ENCODE measurements at regions not wholly inside any gene's neighbourhood (a gene's known extent, or its start where the extent isn't known, plus 50 kb on each side); places are given as distances from the start of the nearest gene placed in this dataset.

DNA sequence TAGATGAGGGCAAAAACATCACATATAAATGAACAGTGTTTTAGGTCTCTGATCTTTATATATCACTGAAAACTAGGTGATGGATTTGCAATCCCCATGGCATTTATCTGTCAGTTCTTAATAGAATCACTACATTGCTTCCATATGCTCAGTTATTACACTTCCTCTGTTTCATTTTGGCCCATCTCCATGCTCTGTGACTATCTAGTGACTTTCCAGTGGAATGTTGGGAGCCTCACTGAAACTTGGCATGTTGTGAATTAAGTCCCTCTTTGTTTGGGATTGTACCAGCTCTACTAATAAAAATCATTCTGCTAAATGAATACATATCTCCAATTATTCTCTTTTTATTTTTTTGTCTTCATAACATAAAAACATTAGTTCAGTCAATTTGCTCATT lies 226.1 kb upstream of the CEP162 start:
- dilution Hi-C loops (cut with MboI; ENCODE audit: extremely low pct_ligation_motif_present, low sequenced_read_pairs), result no loop called here
- FAIRE-seq, result no peak

More for the DNA sequence above, 226.1 kb upstream of the CEP162 start:
- Histone ChIP-seq H3K9ac (replicated peaks; ENCODE audit: extremely low read depth, insufficient read depth, low read length) (no peak overlapping the region), H4K20me1 (replicated peaks; ENCODE audit: control insufficient read depth, extremely low read depth, insufficient read depth, low read length) (no peaks in the 10 kb centered on the region), H3K27me3 (ENCODE audit: control insufficient read depth in 2 of 2, insufficient read depth in 2 of 2, low read length in 2 of 2) (no peaks in the 10 kb centered on the region), H3K79me2 (ENCODE audit: control insufficient read depth, insufficient read depth, low read length) (no peaks in the 10 kb centered on the region), H3K9me3 (replicated peaks; ENCODE audit: control insufficient read depth, insufficient read depth, low read length) (no peaks in the 10 kb centered on the region), H2AFZ (ENCODE audit: low read depth, low read length) (no peak overlapping the region), H3K9me1 (replicated peaks; ENCODE audit: control insufficient read depth, extremely low read depth, insufficient read depth, low read length) (no peaks in the 10 kb centered on the region), H3K4me1 (ENCODE audit: control insufficient read depth, extremely low read depth, insufficient read depth, low read length) (peaks cover 11% of the 10 kb centered on the region), H3K27ac (ENCODE audit: insufficient read depth, low read depth, low read length) (no peak overlapping the region), H3K4me3 (replicated peaks in 1 of 3; ENCODE audit: insufficient read depth in 1 of 3, low read depth in 1 of 3, low read length in 3 of 3) (no peak overlapping the region), H3K36me3 (ENCODE audit: control insufficient read depth in 2 of 2, extremely low read depth in 1 of 2, insufficient read depth in 2 of 2, low read length in 2 of 2) (no peaks in the 10 kb centered on the region), H3K4me2 (ENCODE audit: insufficient read depth, low read length) (no peak overlapping the region)
- ChIA-PET POLR2A (no interaction called here), CTCF (interaction anchor here (0.5 to 1.5 kb wide), 4 partner anchors 11 to 322 kb away, joined by 3 to 4 read pairs (median 3); no protein-coding TSS in a partner anchor)
- TF ChIP-seq MYC (IDR thresholded peaks at IDR 0.05; ENCODE audit: low read depth, low read length), result no peak
- no peak for TF ChIP-seq JUN (IDR thresholded peaks at IDR 0.05; ENCODE audit: borderline replicate concordance, insufficient read depth, insufficient read length, low read depth)
- TF ChIP-seq, protein P1, sequence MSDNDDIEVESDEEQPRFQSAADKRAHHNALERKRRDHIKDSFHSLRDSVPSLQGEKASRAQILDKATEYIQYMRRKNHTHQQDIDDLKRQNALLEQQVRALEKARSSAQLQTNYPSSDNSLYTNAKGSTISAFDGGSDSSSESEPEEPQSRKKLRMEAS (IDR thresholded peaks at IDR 0.05; ENCODE audit: insufficient read depth, insufficient read length), result no peak
- no peak for TF ChIP-seq POLR2AphosphoS5 (IDR thresholded peaks at IDR 0.05; ENCODE audit: insufficient read depth, low read depth, low read length)
- TF ChIP-seq POLR2A (IDR thresholded peaks at IDR 0.05; ENCODE audit: low read depth, low read length), result no peak
- no peak for TF ChIP-seq FOS (IDR thresholded peaks at IDR 0.05; ENCODE audit: borderline replicate concordance, insufficient read depth, low read length)
- TF ChIP-seq, protein P2, sequence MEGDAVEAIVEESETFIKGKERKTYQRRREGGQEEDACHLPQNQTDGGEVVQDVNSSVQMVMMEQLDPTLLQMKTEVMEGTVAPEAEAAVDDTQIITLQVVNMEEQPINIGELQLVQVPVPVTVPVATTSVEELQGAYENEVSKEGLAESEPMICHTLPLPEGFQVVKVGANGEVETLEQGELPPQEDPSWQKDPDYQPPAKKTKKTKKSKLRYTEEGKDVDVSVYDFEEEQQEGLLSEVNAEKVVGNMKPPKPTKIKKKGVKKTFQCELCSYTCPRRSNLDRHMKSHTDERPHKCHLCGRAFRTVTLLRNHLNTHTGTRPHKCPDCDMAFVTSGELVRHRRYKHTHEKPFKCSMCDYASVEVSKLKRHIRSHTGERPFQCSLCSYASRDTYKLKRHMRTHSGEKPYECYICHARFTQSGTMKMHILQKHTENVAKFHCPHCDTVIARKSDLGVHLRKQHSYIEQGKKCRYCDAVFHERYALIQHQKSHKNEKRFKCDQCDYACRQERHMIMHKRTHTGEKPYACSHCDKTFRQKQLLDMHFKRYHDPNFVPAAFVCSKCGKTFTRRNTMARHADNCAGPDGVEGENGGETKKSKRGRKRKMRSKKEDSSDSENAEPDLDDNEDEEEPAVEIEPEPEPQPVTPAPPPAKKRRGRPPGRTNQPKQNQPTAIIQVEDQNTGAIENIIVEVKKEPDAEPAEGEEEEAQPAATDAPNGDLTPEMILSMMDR (IDR thresholded peaks at IDR 0.05; ENCODE audit: extremely low read depth in 1 of 2, insufficient read depth in 1 of 2, low read depth in 1 of 2, low read length in 2 of 2), result no peak
- no peak for TF ChIP-seq EZH2 (IDR thresholded peaks at IDR 0.05; ENCODE audit: borderline replicate concordance, low read depth, low read length, severe bottlenecking)
- TF ChIP-seq GATA2 (IDR thresholded peaks at IDR 0.05; ENCODE audit: insufficient read depth, insufficient read length, low read depth, low read length), result no peak
- DNase-seq (ENCODE audit: low read depth, low spot score), result no peak
- no TSS peak for BruUV-seq (replicated peaks)
- intact Hi-C loops (cut with micrococcal nuclease), result no loop called here
